GM10266 (cell line): ENCODE measurements at regions not wholly inside any gene's neighbourhood (a gene's known extent, or its start where the extent isn't known, plus 50 kb on each side); places are given as distances from the start of the nearest gene placed in this dataset.

Experiments
- DNase-seq: peaks from one replicate; pipeline ENCODE4 v3.0.0; 2012; ENCODE audit errors: extremely low spot score
- TF ChIP-seq, protein P1 (sequence below): IDR thresholded peaks from 2 replicates; pipeline ENCODE4 v1.5.1; 2012; ENCODE audit warnings: mild to moderate bottlenecking, low read depth; ENCODE audit not compliant: control insufficient read depth, insufficient read depth; ENCODE audit errors: missing control alignments

DNA sequence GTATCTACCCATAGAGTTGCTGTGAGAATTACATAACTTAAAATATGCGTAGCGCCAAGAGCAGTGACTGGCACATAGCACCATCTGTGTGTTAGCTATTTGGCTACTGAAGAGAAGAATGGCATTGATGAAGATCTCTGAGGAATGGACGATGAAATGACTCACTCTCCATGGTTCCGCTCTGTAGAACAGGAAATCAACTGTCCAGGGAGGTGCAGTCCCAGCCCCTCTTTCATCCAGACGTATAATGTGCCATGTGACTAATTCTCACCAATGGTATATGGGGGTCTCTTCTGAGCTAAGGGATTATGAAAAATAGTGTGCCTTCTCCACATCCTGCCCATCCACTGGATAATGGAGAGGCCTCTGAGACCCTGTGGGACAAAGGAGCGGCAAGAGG, 254.8 kb downstream of the CYP26B1 start:
- TF ChIP-seq, protein P1, sequence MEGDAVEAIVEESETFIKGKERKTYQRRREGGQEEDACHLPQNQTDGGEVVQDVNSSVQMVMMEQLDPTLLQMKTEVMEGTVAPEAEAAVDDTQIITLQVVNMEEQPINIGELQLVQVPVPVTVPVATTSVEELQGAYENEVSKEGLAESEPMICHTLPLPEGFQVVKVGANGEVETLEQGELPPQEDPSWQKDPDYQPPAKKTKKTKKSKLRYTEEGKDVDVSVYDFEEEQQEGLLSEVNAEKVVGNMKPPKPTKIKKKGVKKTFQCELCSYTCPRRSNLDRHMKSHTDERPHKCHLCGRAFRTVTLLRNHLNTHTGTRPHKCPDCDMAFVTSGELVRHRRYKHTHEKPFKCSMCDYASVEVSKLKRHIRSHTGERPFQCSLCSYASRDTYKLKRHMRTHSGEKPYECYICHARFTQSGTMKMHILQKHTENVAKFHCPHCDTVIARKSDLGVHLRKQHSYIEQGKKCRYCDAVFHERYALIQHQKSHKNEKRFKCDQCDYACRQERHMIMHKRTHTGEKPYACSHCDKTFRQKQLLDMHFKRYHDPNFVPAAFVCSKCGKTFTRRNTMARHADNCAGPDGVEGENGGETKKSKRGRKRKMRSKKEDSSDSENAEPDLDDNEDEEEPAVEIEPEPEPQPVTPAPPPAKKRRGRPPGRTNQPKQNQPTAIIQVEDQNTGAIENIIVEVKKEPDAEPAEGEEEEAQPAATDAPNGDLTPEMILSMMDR, result no peak
- DNase-seq, result no peak

DNA sequence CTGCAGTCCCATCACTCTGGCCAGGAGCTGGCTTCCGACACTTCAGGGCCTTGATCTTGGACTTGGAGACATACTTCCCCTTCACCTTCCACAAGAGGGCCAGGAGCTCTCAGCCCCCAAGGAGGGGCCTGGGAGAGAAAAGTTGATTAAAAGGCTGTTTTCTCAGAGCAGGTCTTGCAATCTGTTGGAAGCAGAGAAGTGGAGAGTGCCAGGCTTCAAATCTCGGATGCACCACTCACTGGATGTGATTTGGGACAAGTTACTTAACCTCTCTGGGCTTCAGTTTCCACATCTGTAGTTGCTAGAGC, 255.3 kb downstream of the CYP26B1 start:
- TF ChIP-seq, protein P1, result no peak
- no peak for DNase-seq

DNA sequence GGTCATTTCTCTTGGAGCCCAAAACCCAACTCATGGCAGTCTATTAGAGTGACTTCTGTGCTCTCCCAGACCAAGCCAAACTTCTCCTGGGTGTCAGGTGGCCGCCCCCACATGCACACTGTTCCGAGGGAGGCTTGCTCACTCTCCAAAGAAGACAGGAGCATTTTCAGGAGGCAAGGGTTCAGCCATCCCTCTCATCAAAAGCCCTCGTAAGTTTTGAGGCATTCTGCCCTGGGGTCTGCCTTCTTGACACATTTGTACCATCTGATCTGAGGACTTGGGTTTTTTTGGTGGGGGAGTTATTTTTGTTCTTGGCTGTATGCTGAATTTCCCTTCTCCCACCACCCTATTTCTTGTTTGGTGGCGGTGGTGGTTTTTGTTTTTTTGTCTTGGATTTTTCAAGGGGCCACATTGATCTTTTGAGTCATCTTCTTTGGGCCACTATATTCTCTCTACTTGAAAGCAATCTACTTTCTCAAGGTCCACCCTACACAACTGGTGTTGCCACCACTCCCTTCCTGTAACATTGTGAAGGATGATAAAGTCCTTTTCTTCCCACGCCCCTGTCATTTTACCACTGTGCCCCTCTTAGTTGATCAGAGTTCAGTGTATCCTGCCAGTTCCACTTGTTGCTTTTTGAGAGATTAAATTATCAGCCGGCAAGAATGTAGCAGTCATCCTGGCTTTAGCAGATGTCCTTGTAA, 255.8 kb downstream of the CYP26B1 start:
- no peak for DNase-seq
- TF ChIP-seq, protein P1, result no peak

DNA sequence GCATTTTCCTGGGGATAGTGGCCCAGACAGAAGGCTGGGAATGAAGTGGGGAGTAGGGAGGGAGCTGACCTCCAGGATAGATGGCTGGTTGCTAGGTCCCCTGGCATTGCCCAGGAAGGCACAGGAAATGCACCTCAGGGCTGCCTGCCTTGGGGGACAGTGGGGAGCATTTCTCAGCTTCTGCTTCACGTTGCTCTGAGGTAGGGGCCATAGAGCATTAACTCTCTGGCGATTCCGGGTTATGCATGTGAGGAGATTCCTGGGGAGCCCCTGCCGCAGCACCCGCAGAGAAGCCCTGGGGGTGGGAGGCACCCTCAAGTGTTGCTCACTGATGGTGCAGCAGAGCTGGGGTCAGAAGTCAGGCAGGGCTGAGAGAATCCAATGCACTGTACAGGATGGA, 256.5 kb downstream of the CYP26B1 start:
- no peak for DNase-seq
- TF ChIP-seq, protein P1, result no peak

DNA sequence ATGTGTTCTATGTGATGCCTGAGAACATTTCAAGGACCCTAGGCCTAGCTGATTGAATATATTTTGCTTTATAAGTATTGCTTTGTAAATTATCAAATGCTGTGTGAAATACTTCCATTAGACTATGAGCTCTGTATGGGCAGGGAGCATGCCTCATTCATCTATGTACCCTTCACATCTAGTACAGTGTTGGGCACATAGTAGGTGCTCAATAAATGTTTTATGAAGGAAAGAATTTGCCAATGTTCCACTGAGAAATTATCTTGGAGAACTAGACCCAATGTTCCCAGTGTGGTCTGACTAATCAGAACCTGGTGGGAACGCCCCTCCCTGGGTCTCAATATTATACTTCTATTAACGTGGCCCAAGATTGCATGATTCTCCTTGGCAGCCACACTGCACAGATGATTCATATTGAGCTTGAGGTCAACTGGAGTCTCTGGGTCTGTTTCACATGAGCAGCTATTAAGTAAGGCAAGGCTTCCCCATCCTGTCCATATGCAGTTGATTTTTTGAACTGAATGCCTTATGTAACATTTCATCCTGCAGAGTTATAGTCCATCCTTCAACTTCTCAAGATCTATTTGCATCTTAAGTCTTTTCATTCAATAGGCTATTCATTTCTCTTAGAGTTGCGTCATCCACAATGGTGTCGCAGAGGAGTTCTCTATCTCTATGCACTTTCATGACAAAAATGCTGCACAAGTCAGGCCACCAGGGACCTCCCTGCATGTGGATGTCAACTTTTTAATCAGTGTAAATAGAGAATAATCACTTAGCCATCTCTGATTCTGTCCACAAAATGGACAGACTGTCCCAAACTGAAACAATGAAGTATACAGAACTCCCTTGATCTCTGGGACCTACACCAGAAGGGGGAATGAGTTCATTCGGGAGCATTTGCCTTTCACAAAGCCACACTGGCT, 257.6 kb downstream of the CYP26B1 start:
- DNase-seq, result no peak
- TF ChIP-seq, protein P1, result no peak

DNA sequence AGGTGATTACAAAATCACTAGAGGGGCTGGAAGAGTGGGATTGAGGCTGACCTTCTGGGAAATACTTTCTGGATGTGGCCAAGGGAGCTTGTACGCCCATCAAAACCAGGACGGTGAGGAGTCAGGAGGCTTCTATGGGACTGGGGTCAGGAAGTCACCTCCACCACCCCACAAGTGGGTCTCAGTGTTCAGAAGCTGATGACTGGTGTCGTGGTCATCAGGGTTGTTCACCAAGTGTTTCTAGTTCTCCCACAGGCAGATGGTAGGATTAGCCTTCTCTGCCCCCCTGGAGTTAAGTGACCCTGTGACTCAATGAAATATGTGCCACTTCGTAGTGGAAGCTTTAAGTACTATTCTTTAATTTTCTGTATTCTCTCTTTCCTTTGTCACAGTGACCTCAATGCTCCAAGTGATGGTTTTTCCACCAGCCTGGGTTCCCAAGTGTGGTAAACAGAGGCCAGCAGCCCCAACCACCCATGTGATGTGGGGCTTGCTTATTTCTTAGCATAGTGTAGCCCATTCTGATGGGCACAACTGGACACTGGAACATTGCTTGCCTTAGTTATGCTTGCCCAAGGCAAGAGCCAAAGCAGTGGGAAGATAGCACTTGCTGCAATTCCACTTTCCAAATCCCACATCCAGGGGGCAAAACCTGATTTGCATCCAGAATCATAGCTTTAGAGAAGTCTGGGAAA, 258.8 kb downstream of the CYP26B1 start:
- TF ChIP-seq, protein P1, result no peak
- DNase-seq, result no peak
